HEK293T (cell line): ENCODE measurements at regions not wholly inside any gene's neighbourhood (a gene's known extent, or its start where the extent isn't known, plus 50 kb on each side); places are given as distances from the start of the nearest gene placed in this dataset.

Experiments
- ARNT ChIP-seq: fragments of 450-650 bp; IDR thresholded peaks from 2 replicates; pipeline ENCODE4 v1.6.1; 2017; ENCODE audit warnings: mild to moderate bottlenecking
- BHLHE40 ChIP-seq: fragments of 450-650 bp; IDR thresholded peaks from 2 replicates; pipeline ENCODE4 v1.6.1; 2016; ENCODE audit warnings: mild to moderate bottlenecking, moderate library complexity, borderline replicate concordance
- ELF4 ChIP-seq: fragments of 450-650 bp; IDR thresholded peaks from 2 replicates; pipeline ENCODE4 v1.6.1; 2017; ENCODE audit warnings: antibody characterized with exemption
- FOXA1 ChIP-seq: fragments of 450-650 bp; IDR thresholded peaks from 2 replicates; pipeline ENCODE4 v1.6.1; 2016; ENCODE audit warnings: mild to moderate bottlenecking
- FOXK2 ChIP-seq: fragments of 450-650 bp; IDR thresholded peaks from 2 replicates; pipeline ENCODE4 v1.6.1; 2016; ENCODE audit warnings: mild to moderate bottlenecking
- FOXM1 ChIP-seq: fragments of 450-650 bp; IDR thresholded peaks from 2 replicates; pipeline ENCODE4 v1.6.1; 2017; ENCODE audit warnings: mild to moderate bottlenecking, borderline replicate concordance
- HDGF ChIP-seq: fragments of 450-650 bp; IDR thresholded peaks from 2 replicates; pipeline ENCODE4 v1.6.1; 2017; ENCODE audit warnings: antibody characterized with exemption, borderline replicate concordance
- LEF1 ChIP-seq: fragments of 450-650 bp; IDR thresholded peaks from 2 replicates; pipeline ENCODE4 v1.6.1; 2017; ENCODE audit warnings: mild to moderate bottlenecking, borderline replicate concordance
- NFRKB ChIP-seq: fragments of 450-650 bp; IDR thresholded peaks from 2 replicates; pipeline ENCODE4 v1.6.1; 2016; ENCODE audit warnings: mild to moderate bottlenecking, moderate library complexity
- PKNOX1 ChIP-seq: fragments of 450-650 bp; IDR thresholded peaks from 2 replicates; pipeline ENCODE4 v1.6.1; 2016
- SP1 ChIP-seq: fragments of 450-650 bp; IDR thresholded peaks from 2 replicates; pipeline ENCODE4 v1.6.1; 2017
- SUZ12 ChIP-seq: fragments of 450-650 bp; IDR thresholded peaks from 2 replicates; pipeline ENCODE4 v1.6.1; 2016; ENCODE audit warnings: mild to moderate bottlenecking
- TARDBP ChIP-seq: fragments of 450-650 bp; IDR thresholded peaks from 2 replicates; pipeline ENCODE4 v1.6.1; 2016
- ZNF384 ChIP-seq: fragments of 450-650 bp; IDR thresholded peaks from 2 replicates; pipeline ENCODE4 v1.6.1; 2016

- TF ChIP-seq BHLHE40 (no peak), NFRKB (no peak), LEF1 (no peak), SP1 (no peak), FOXM1 (no peak), ZNF384 (no peak), SUZ12 (no peak), FOXA1 (no peak), ELF4 (no peak), FOXK2 (no peak), ARNT (no peak), PKNOX1 (no peak), HDGF (no peak), TARDBP (no peak)
Measured at GRCh38 chr7:49023345-49024328, 99.3 kb downstream of the CDC14C start.
